ENCODE measurements at regions not wholly inside any gene's neighbourhood (a gene's known extent, or its start where the extent isn't known, plus 50 kb on each side); places are given as distances from the start of the nearest gene placed in this dataset.
A peak's percentile ranks its signal among the peaks of the same experiment; 100 is the strongest.

- DNase-seq: no peak
Measured at GRCh38 chr15:70172124-70172523, 74.4 kb upstream of the TLE3 start.

DNA sequence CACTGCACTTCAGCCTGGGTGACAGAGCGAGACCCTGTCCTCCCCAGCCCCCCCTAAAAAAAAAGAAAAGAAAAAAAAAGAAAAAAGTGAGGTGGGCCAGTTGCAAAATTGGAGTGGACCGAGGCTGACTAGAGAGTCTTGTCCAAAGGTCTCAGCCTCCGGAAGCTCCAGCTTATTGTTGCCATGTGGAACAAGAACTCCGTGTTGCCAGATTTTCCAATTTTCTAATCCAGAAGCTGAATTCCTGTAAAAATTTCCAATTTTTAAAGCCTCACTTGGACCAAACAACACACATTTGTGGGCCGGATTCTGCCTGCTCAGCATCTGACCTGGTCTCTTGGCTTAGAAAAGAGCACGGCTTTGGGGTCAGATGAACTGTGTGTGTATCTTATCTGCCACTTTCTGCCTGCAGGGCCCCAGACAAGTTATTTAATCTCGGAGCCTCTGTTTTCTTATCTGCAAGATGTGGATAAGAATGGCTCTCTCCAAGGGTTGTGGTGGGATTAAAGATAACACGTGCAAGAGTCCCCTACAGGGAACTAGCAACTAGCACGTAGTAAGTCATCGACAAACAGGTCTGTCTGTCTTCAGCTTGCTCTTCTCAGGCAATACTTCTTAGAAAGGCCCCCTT lies 73.7 kb upstream of the TLE3 start:
- no peak for DNase-seq

- no peak for DNase-seq
Measured at GRCh38 chr15:70170096-70170699, 72.5 kb upstream of the TLE3 start.

DNA sequence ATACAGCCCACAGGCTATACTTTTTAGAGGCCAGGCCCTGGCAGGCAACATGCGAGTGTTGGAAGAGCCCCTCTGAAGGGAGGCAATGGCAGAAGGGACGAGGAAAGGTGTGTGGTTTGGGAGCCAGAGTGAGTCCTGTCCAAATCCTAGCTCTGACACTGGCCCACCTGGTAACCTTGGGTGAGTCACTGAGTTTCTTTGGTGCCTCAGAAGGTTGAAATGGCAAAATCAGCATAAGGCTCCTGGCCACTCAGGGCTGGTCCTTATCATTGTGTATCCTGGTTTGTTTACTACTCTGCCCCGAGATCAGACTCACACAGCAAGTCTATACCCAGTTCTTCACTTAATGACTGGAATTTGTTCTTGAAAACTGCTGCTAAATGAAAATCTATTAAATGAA lies 71.4 kb upstream of the TLE3 start:
- no peak for DNase-seq

DNA sequence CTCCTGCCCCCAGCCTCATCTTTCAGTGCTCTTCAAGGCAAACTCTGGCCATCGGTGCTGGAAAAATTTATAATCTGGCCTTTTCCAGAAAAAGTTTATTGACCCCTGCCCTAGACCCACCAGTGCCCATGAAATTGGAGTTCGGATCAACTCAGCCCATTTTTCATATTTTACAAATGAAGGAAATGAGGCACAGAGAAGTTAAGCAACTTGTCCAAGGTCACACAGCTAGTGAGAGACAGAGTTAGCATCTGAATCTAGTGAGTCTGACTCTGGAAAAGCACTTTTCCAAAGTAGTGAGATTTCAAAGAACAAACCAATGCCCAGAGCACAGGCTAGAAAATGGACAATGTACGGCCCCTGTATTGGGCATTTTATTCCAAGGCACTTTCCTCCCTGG lies 69.4 kb upstream of the TLE3 start:
- DNase-seq: no peak

DNA sequence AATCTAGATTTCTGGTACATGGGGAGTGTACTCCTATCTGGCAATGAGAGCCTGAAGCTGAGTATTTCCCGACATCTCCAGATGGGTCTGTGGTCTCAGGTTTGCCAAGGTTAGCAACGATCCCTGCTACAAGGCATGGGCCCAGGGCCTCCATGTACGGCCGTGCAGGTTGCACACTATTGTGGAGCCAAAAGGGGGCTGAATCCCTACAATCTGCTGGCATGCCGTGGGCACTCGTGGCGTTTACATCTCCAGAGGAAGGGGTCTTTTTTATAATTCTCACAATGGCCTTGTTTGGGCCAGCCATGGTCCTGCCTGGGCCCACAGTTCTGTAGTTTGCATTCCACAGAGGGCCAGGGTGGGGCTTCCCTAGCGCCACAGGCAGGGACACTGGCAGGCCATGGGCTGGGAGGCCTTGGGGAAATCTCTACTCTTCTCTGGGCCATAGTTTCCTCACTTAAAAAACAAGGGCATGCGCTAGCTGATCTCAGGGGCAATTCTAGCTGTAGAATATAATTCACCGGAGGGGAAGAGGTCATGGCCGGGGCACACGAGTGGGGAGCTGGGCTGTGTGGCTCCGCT lies 68.9 kb upstream of the TLE3 start:
- DNase-seq: no peak

- DNase-seq: no peak
Measured at GRCh38 chr15:70165716-70166284, 68.1 kb upstream of the TLE3 start.

GRCh38 chr15:70164910-70165715 lies 67.4 kb upstream of the TLE3 start:
- DNase-seq: no peak

GRCh38 chr15:70164156-70164900 lies 66.6 kb upstream of the TLE3 start:
- no peak for DNase-seq

GRCh38 chr15:70160803-70161565 lies 63.3 kb upstream of the TLE3 start:
- no peak for DNase-seq

DNA sequence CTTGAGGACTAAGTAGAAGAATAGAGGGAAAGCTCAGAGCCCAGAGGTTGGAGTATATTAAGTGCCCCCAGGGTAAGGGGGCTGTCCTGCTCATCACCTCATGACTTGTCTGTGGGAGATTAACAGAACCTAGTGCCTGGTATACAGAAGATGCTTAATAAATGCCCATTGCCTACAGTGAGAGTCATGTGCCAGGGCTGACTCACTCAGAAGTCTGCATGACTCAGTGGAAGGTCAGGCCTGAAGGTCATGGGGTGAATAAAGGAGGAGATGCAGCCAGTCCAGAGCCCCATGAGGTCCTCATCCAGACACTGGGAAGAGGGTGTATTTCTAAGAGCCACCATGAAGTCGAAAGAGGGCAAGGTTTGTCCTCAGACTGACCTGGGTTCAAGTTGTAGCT lies 62.5 kb upstream of the TLE3 start:
- DNase-seq: no peak

DNA sequence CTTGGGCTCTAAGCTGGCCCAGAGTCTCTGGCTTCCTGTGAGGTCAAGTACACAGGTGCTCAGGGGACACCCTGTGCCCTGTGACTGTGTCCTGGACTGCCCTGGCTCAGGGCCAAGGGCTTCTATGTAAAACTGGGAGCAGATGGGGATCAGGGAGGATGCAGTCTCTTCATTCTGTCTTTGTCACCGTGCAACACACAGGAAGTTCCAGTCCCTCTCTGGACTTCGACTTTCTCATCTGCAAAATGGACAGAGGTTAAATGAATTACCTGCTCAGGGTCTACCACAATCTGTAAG lies 61.9 kb upstream of the TLE3 start:
- DNase-seq: no peak

DNA sequence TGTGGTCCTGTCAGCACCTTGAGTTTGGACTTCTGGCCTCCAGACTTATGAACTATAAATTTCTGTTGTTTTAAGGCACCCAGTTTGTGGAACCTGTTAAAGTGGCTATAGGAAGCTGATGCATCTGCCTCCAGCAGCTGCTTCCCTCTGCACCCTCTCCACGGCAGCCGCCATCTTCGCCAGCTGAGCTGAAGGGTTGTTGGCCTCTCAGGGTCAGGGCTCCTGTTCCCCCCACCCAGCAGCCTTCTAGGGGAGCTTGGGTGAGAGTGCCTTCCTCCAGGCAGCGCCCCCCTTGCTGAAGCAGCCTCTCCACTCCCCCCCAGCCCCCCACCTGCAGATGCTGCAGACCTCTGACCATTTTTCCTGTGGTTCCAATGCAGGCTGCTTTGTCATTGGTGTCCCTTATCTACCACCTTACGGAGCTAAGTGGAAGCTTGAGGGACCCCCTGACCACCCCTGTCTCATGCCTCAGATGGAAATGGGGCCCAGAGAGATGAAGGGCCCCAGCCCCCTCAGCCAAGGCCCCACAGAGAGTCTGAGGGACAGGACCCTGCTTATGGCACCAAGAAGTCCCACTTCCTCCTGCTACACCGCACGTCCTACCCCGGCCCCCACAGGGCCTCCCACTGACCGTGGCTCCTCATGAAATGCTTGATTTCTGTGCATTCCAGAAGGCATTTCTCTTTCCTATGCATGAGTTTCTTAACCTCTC lies 61.4 kb upstream of the TLE3 start:
- no peak for DNase-seq

GRCh38 chr15:70158309-70159000 lies 60.7 kb upstream of the TLE3 start:
- no peak for DNase-seq

GRCh38 chr15:70156671-70157271 lies 59.1 kb upstream of the TLE3 start:
- DNase-seq: peak; percentile 6

DNA sequence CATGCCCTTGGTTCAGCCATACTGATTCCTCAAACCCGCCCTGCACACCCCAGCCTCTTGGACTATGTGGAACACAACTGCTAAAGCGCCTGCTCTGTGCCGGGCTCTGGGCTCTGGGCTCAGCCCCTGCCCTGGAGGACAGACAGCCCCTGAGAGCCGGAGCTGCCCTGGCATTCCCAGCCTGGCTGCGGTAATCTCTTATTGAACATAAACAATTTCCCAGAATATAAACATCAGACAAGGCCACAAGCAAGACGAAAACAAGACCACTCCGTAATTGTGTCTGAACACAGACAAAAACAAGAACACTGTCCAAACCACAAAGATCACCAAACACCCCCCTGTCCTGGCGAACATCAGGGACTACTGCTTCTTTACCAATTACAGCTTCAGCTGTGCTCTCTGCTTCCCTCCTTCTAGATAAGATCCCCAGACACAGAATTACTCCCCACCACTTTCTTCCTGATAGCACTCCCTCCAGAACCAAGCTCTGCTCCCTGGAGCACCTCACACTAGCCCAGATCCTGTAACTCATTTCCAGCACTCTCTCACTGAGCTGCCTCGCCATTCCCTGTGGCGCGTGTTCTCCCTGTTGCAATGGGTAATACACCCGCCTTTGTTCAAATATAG lies 57.1 kb upstream of the TLE3 start:
- no peak for DNase-seq

GRCh38 chr15:70153921-70154717 lies 56.4 kb upstream of the TLE3 start:
- DNase-seq: no peak

DNA sequence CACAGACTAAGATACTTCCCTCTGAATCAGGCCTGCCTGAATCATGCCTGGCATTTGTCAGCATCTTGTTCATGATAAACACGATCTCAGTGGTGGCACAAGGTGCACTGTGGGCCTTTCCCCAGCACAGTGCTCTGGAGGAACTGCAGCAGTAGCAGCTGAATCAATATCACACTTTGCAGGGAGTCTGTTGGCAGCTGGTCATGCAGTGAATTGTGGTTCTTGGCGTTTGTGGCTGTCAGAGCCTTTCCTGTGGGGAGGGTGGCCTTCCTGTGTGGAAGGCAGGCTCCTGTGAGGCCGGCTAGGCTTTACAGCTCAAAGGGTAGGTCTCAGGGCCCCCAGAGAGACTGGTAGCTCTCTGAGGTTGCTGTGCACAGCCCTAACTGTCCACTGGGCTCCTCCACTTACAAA lies 54.4 kb upstream of the TLE3 start:
- DNase-seq: peak; percentile 74

DNA sequence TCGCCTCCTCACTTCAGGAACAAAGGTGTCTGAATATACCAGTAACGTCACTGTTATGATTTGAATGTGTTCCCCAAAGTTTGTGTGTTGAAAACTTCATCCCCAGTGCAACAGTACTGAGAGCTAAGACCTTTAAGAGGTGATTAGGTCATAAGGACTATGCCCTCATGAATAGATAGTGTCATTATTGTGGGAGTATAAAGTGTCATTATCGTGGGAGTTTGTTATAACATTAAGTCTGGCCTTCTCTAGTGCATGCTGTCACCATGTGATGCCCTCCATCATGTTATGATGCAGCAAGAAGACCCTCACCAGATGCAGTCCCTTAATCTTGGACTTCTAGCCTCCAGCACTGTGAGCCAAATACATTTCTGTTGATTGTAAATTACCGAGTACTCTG lies 53.7 kb upstream of the TLE3 start:
- DNase-seq: no peak
